Subcutaneous abdominal adipose tissue (tissue), 5 donors: ENCODE measurements at regions not wholly inside any gene's neighbourhood (a gene's known extent, or its start where the extent isn't known, plus 50 kb on each side); places are given as distances from the start of the nearest gene placed in this dataset.
"Not testable (repeated sequence)": the region's sequence is repeated elsewhere in the genome, so short reads cannot be mapped to it uniquely, and the experiment has no call there.

ENCODE experiments used
- H3K27ac ChIP-seq: one replicate; pipeline ENCODE4 v1.7.0; 2013; ENCODE audit warnings: low read depth, mild to moderate bottlenecking, inconsistent platforms, low read length, moderate library complexity
- H3K27me3 ChIP-seq, 5 donors: one replicate each; pipeline ENCODE4 v1.7.0; 2013; ENCODE audit warnings: low read length in 5 of 5, inconsistent platforms in 1 of 5; ENCODE audit not compliant: control insufficient read depth in 5 of 5, insufficient read depth in 4 of 5
- H3K36me3 ChIP-seq, 5 donors: one replicate each; pipeline ENCODE4 v1.7.0; 2013; ENCODE audit warnings: low read length in 5 of 5; ENCODE audit not compliant: control insufficient read depth in 5 of 5, insufficient read depth in 5 of 5
- H3K4me1 ChIP-seq, 5 donors: one replicate each; pipeline ENCODE4 v1.7.0; 2013; ENCODE audit warnings: low read length in 5 of 5, mild to moderate bottlenecking in 3 of 5, moderate library complexity in 1 of 5; ENCODE audit not compliant: control insufficient read depth in 5 of 5, insufficient read depth in 5 of 5
- H3K4me3 ChIP-seq, 5 donors: one replicate each; pipeline ENCODE4 v1.7.0; 2013; ENCODE audit warnings: low read length in 5 of 5, low read depth in 1 of 5
- H3K9ac ChIP-seq, 5 donors: one replicate each; pipeline ENCODE4 v1.7.0; 2013; ENCODE audit warnings: low read length in 5 of 5, mild to moderate bottlenecking in 4 of 5, moderate library complexity in 3 of 5
- H3K9me3 ChIP-seq, 5 donors: one replicate each; pipeline ENCODE4 v1.7.0; 2013; ENCODE audit warnings: low read length in 5 of 5; ENCODE audit not compliant: control insufficient read depth in 5 of 5
- donor health status: healthy.
- donor health status: healthy.
- donor health status: healthy.
- donor health status: healthy.
- donor health status: healthy.

GRCh38 chr5:99410386-99410785, 481.6 kb upstream of the CHD1 start:
- not testable (repeated sequence) for H3K36me3 ChIP-seq, H3K9ac ChIP-seq, H3K9me3 ChIP-seq, H3K4me1 ChIP-seq, H3K27ac ChIP-seq, H3K27me3 ChIP-seq, H3K4me3 ChIP-seq

GRCh38 chr5:99404764-99405302, 476.0 kb upstream of the CHD1 start:
- H3K27me3 ChIP-seq, H3K36me3 ChIP-seq, H3K4me1 ChIP-seq, H3K9me3 ChIP-seq, H3K4me3 ChIP-seq, H3K9ac ChIP-seq, H3K27ac ChIP-seq: not testable (repeated sequence)

GRCh38 chr5:99400571-99400970, 471.8 kb upstream of the CHD1 start:
- not testable (repeated sequence) for H3K36me3 ChIP-seq, H3K9ac ChIP-seq, H3K27ac ChIP-seq, H3K27me3 ChIP-seq, H3K4me1 ChIP-seq, H3K4me3 ChIP-seq, H3K9me3 ChIP-seq

GRCh38 chr5:99398976-99399375, 470.2 kb upstream of the CHD1 start:
- Histone ChIP-seq H3K4me1 (no peaks in the 10 kb centered on the region), H3K9me3 (peaks cover 0 to 5% (median 3%) of the 10 kb centered on the region in 5 donors), H3K36me3 (no peaks in the 10 kb centered on the region), H3K27ac (no peak overlapping the region), H3K27me3 (no peaks in the 10 kb centered on the region), H3K9ac (no peak overlapping the region), H3K4me3 (no peak overlapping the region)

- H3K9ac ChIP-seq = no peak overlapping the region
- peaks cover 3 to 20% (median 11%) of the 10 kb centered on the region in 5 donors for H3K9me3 ChIP-seq
Observed at GRCh38 chr5:99386406-99387077, 457.7 kb upstream of the CHD1 start.

GRCh38 chr5:99379187-99379586, 450.4 kb upstream of the CHD1 start:
- Histone ChIP-seq H3K4me1 (no peaks in the 10 kb centered on the region), H3K36me3 (no peaks in the 10 kb centered on the region), H3K9me3 (peaks cover 3 to 13% (median 7%) of the 10 kb centered on the region in 5 donors), H3K27me3 (no peaks in the 10 kb centered on the region), H3K27ac (no peak overlapping the region), H3K4me3 (no peak overlapping the region), H3K9ac (no peak overlapping the region)

More at GRCh38 chr5:99386406-99387077, 457.7 kb upstream of the CHD1 start:
- H3K4me3 ChIP-seq = no peak overlapping the region
- H3K27me3 ChIP-seq = no peaks in the 10 kb centered on the region
- H3K27ac ChIP-seq = no peak overlapping the region
- no peaks in the 10 kb centered on the region for H3K36me3 ChIP-seq
- H3K4me1 ChIP-seq = no peaks in the 10 kb centered on the region

- Histone ChIP-seq H3K4me3 (no peak overlapping the region), H3K27ac (no peak overlapping the region), H3K27me3 (no peaks in the 10 kb centered on the region), H3K36me3 (no peaks in the 10 kb centered on the region), H3K9me3 (peaks cover 3 to 9% (median 4%) of the 10 kb centered on the region in 5 donors), H3K4me1 (no peaks in the 10 kb centered on the region), H3K9ac (no peak overlapping the region)
Observed at GRCh38 chr5:99378443-99378842, 449.6 kb upstream of the CHD1 start.

- H3K36me3 ChIP-seq = no peaks in the 10 kb centered on the region
- H3K9me3 ChIP-seq = no peaks in the 10 kb centered on the region
- H3K27me3 ChIP-seq = no peaks in the 10 kb centered on the region
- H3K4me3 ChIP-seq = no peak overlapping the region
- H3K4me1 ChIP-seq = no peaks in the 10 kb centered on the region
- no peak overlapping the region for H3K27ac ChIP-seq
- H3K9ac ChIP-seq = no peak overlapping the region
Observed at GRCh38 chr5:99369797-99370593, 441.2 kb upstream of the CHD1 start.

- Histone ChIP-seq H3K4me1 (no peaks in the 10 kb centered on the region), H3K27ac (no peak overlapping the region), H3K27me3 (no peaks in the 10 kb centered on the region), H3K36me3 (no peaks in the 10 kb centered on the region), H3K9me3 (no peaks in the 10 kb centered on the region), H3K4me3 (no peak overlapping the region), H3K9ac (no peak overlapping the region)
Observed at GRCh38 chr5:99368726-99369125, 439.9 kb upstream of the CHD1 start.

- Histone ChIP-seq H3K27me3 (no peaks in the 10 kb centered on the region), H3K9ac (no peak overlapping the region)
Observed at GRCh38 chr5:99355881-99356280, 427.1 kb upstream of the CHD1 start.

More at GRCh38 chr5:99355881-99356280, 427.1 kb upstream of the CHD1 start:
- Histone ChIP-seq H3K27ac (no peak overlapping the region), H3K4me3 (no peak overlapping the region), H3K36me3 (no peaks in the 10 kb centered on the region), H3K9me3 (peaks cover 0 to 12% (median 6%) of the 10 kb centered on the region in 5 donors), H3K4me1 (no peaks in the 10 kb centered on the region)
